ENCODE measurements at regions not wholly inside any gene's neighbourhood (a gene's known extent, or its start where the extent isn't known, plus 50 kb on each side); places are given as distances from the start of the nearest gene placed in this dataset.

DNA sequence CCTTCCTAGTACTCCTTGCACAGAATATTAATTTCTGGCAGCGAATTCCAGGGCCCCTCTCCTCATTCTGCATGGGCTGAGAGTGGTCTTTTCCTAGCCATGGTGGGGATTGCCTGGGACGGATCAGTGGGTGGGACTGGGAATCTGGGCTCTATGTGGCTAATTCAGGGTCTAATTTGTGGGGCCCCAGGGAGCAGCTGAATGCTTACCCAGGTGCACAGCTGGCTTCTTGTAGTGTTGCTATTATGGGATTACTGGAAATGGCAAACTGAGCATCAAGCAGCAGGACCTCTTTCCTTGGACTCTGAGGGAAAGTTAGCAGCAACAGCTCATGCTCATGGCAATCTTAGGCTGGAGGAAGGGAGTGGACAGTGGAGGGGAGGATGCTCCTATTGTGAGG is 187.1 kb upstream of the CACNA1E start:
- H3K4me1 ChIP-seq (ENCODE audit: control insufficient read depth in 1 of 2, insufficient read depth in 2 of 2, low read length in 2 of 2) = no peaks in the 10 kb centered on the region
- H3K9ac ChIP-seq (ENCODE audit: low read length) = no peak overlapping the region
- H3K14ac ChIP-seq (ENCODE audit: low read length) = no peak overlapping the region
- no CpG with 5 or more reads among the region's 2 CpGs for WGBS (ENCODE audit: extremely low coverage, insufficient coverage, insufficient read length)
- H4K8ac ChIP-seq (ENCODE audit: low read depth, low read length) = no peak overlapping the region
- H2BK120ac ChIP-seq (ENCODE audit: insufficient read depth, low read length, poor library complexity) = no peak overlapping the region
- H3K9me3 ChIP-seq (ENCODE audit: insufficient read depth, low read depth, low read length) = no peaks in the 10 kb centered on the region
- no peak overlapping the region for H2AFZ ChIP-seq (ENCODE audit: insufficient read depth, low read length, poor library complexity)
- H3K36me3 ChIP-seq (ENCODE audit: control insufficient read depth in 1 of 2, insufficient read depth in 2 of 2, low read length in 2 of 2) = no peaks in the 10 kb centered on the region
- H3K23ac ChIP-seq (ENCODE audit: low read length) = no peak overlapping the region
- no peak for DNase-seq
- no peak overlapping the region for H3K4ac ChIP-seq (ENCODE audit: low read depth, low read length)
- no peak overlapping the region for H4K91ac ChIP-seq (ENCODE audit: low read depth, low read length)
- H3K27ac ChIP-seq (ENCODE audit: low read depth, low read length) = no peak overlapping the region
- H3K27me3 ChIP-seq (ENCODE audit: insufficient read depth, low read length) = no peaks in the 10 kb centered on the region
- H2BK5ac ChIP-seq (ENCODE audit: low read depth, low read length, poor library complexity) = no peak overlapping the region
- no peak overlapping the region for H3K4me3 ChIP-seq (ENCODE audit: low read depth, low read length)
- no peak overlapping the region for H2BK12ac ChIP-seq (ENCODE audit: low read length)
- no peak overlapping the region for H3K4me2 ChIP-seq (ENCODE audit: low read length)
- H2AK5ac ChIP-seq (ENCODE audit: low read length) = no peak overlapping the region
- no peaks in the 10 kb centered on the region for H3K79me2 ChIP-seq (ENCODE audit: control insufficient read depth, insufficient read depth, low read length, poor library complexity)
- no peaks in the 10 kb centered on the region for H3K79me1 ChIP-seq (ENCODE audit: low read length)
- no peak overlapping the region for H3K18ac ChIP-seq (ENCODE audit: low read length)
- no peak overlapping the region for H4K12ac ChIP-seq (ENCODE audit: low read depth, low read length)

DNA sequence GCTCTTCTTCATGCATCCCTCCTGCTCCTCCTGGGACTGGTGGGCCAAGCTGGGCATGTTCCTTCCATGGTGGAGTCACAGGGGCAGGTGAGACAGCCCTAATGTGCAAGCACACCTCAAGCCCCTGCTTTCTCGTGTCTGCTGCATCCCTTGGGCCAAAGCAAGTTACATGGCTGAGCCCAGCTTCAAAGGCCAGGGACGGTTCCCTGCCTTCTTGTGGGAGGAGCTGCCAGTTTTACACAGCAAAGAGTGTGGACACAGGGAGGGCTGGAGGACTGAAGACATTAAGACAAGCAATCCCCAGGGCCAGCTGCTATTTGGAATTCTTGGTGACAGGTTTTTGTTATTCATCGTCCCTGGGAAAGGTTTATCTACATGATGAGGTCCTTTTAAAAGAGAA is 175.2 kb upstream of the CACNA1E start:
- Histone ChIP-seq H2BK12ac (ENCODE audit: low read length) (no peak overlapping the region), H2BK120ac (ENCODE audit: insufficient read depth, low read length, poor library complexity) (no peak overlapping the region), H2BK5ac (ENCODE audit: low read depth, low read length, poor library complexity) (no peak overlapping the region), H3K36me3 (ENCODE audit: control insufficient read depth in 1 of 2, insufficient read depth in 2 of 2, low read length in 2 of 2) (no peaks in the 10 kb centered on the region), H3K23ac (ENCODE audit: low read length) (no peak overlapping the region), H3K27ac (ENCODE audit: low read depth, low read length) (no peak overlapping the region), H3K9me3 (ENCODE audit: insufficient read depth, low read depth, low read length) (peaks cover 3% of the 10 kb centered on the region), H3K79me2 (ENCODE audit: control insufficient read depth, insufficient read depth, low read length, poor library complexity) (no peaks in the 10 kb centered on the region), H3K27me3 (ENCODE audit: insufficient read depth, low read length) (no peaks in the 10 kb centered on the region), H3K4me2 (ENCODE audit: low read length) (no peak overlapping the region), H4K91ac (ENCODE audit: low read depth, low read length) (no peak overlapping the region), H3K9ac (ENCODE audit: low read length) (peak overlapping the region; percentile 12), H3K4ac (ENCODE audit: low read depth, low read length) (no peak overlapping the region), H2AK5ac (ENCODE audit: low read length) (no peak overlapping the region), H2AFZ (ENCODE audit: insufficient read depth, low read length, poor library complexity) (no peak overlapping the region), H3K18ac (ENCODE audit: low read length) (no peak overlapping the region), H4K8ac (ENCODE audit: low read depth, low read length) (no peak overlapping the region), H3K4me3 (ENCODE audit: low read depth, low read length) (peak overlapping the region; percentile 30), H3K4me1 (ENCODE audit: control insufficient read depth in 1 of 2, insufficient read depth in 2 of 2, low read length in 2 of 2) (no peaks in the 10 kb centered on the region), H4K12ac (ENCODE audit: low read depth, low read length) (no peak overlapping the region), H3K14ac (ENCODE audit: low read length) (no peak overlapping the region), H3K79me1 (ENCODE audit: low read length) (no peaks in the 10 kb centered on the region)
- no peak for DNase-seq
- WGBS (ENCODE audit: extremely low coverage, insufficient coverage, insufficient read length) = no CpG with 5 or more reads among the region's 3 CpGs

DNA sequence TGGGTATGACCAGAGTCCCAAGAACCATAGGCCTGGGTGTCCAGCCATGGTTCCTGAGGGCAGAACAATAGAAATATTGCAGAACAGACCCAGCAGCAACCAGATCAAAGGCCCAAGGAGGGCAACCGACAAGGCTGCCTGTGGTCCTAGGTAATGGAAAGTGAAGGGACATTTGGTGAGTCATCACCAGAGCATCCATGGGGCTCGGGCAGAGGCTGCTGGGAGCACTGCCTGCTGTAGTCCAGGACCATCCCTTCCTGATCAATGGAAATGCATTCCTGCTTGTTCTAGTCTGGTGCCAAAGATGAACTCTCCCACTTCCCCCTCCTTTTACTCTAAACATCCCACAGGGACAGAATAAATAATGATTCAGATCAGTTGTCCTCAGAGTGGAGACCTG is 172.8 kb upstream of the CACNA1E start:
- H3K79me2 ChIP-seq (ENCODE audit: control insufficient read depth, insufficient read depth, low read length, poor library complexity) = no peaks in the 10 kb centered on the region
- no peak for DNase-seq
- H3K27me3 ChIP-seq (ENCODE audit: insufficient read depth, low read length) = peaks cover 6% of the 10 kb centered on the region
- no peak overlapping the region for H2AK5ac ChIP-seq (ENCODE audit: low read length)
- no peak overlapping the region for H4K12ac ChIP-seq (ENCODE audit: low read depth, low read length)
- H2BK12ac ChIP-seq (ENCODE audit: low read length) = no peak overlapping the region
- H3K9ac ChIP-seq (ENCODE audit: low read length) = no peak overlapping the region
- H3K18ac ChIP-seq (ENCODE audit: low read length) = no peak overlapping the region
- H3K4me2 ChIP-seq (ENCODE audit: low read length) = no peak overlapping the region
- peaks cover 3% of the 10 kb centered on the region for H3K9me3 ChIP-seq (ENCODE audit: insufficient read depth, low read depth, low read length)
- H3K4ac ChIP-seq (ENCODE audit: low read depth, low read length) = no peak overlapping the region
- no peak overlapping the region for H3K27ac ChIP-seq (ENCODE audit: low read depth, low read length)
- whole genome bisulfite sequencing (ENCODE audit: extremely low coverage, insufficient coverage, insufficient read length) = no CpG with 5 or more reads among the region's 2 CpGs
- no peak overlapping the region for H3K14ac ChIP-seq (ENCODE audit: low read length)
- no peak overlapping the region for H3K23ac ChIP-seq (ENCODE audit: low read length)
- H3K4me1 ChIP-seq (ENCODE audit: control insufficient read depth in 1 of 2, insufficient read depth in 2 of 2, low read length in 2 of 2) = no peaks in the 10 kb centered on the region
- no peak overlapping the region for H2AFZ ChIP-seq (ENCODE audit: insufficient read depth, low read length, poor library complexity)
- H2BK120ac ChIP-seq (ENCODE audit: insufficient read depth, low read length, poor library complexity) = no peak overlapping the region
- no peaks in the 10 kb centered on the region for H3K79me1 ChIP-seq (ENCODE audit: low read length)
- no peak overlapping the region for H2BK5ac ChIP-seq (ENCODE audit: low read depth, low read length, poor library complexity)
- no peak overlapping the region for H4K8ac ChIP-seq (ENCODE audit: low read depth, low read length)
- no peak overlapping the region for H4K91ac ChIP-seq (ENCODE audit: low read depth, low read length)
- H3K4me3 ChIP-seq (ENCODE audit: low read depth, low read length) = no peak overlapping the region
- H3K36me3 ChIP-seq (ENCODE audit: control insufficient read depth in 1 of 2, insufficient read depth in 2 of 2, low read length in 2 of 2) = no peaks in the 10 kb centered on the region

DNA sequence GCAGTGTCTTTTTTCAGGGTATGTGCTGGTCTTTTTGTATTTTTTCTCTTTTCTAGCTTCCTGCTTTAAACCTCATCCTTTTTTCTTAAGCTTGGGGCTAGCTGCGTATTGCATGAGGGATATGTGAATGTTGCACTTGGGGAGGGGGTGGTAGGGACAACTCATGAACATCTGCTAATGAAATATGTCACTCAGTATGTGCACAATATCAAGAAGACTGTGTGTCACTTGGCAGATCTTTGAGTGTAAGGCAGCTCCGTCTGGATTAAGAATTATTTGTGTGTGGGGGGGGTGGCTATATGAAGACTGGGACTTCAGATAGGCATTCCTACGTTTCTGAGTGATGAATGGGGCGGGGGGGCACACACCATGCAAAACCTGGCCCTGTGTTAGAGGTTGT is 170.4 kb upstream of the CACNA1E start:
- no peak overlapping the region for H4K91ac ChIP-seq (ENCODE audit: low read depth, low read length)
- DNase-seq = no peak
- no peak overlapping the region for H4K12ac ChIP-seq (ENCODE audit: low read depth, low read length)
- no peak overlapping the region for H2AK5ac ChIP-seq (ENCODE audit: low read length)
- H3K14ac ChIP-seq (ENCODE audit: low read length) = no peak overlapping the region
- no peak overlapping the region for H2BK5ac ChIP-seq (ENCODE audit: low read depth, low read length, poor library complexity)
- no peaks in the 10 kb centered on the region for H3K79me2 ChIP-seq (ENCODE audit: control insufficient read depth, insufficient read depth, low read length, poor library complexity)
- no peak overlapping the region for H3K9ac ChIP-seq (ENCODE audit: low read length)
- H3K4ac ChIP-seq (ENCODE audit: low read depth, low read length) = no peak overlapping the region
- H3K27ac ChIP-seq (ENCODE audit: low read depth, low read length) = no peak overlapping the region
- WGBS (ENCODE audit: extremely low coverage, insufficient coverage, insufficient read length) = no CpG with 5 or more reads among the region's 4 CpGs
- H3K79me1 ChIP-seq (ENCODE audit: low read length) = no peaks in the 10 kb centered on the region
- peaks cover 24% of the 10 kb centered on the region for H3K27me3 ChIP-seq (ENCODE audit: insufficient read depth, low read length)
- H3K4me2 ChIP-seq (ENCODE audit: low read length) = no peak overlapping the region
- no peak overlapping the region for H4K8ac ChIP-seq (ENCODE audit: low read depth, low read length)
- H2AFZ ChIP-seq (ENCODE audit: insufficient read depth, low read length, poor library complexity) = no peak overlapping the region
- H2BK120ac ChIP-seq (ENCODE audit: insufficient read depth, low read length, poor library complexity) = no peak overlapping the region
- H2BK12ac ChIP-seq (ENCODE audit: low read length) = no peak overlapping the region
- H3K4me1 ChIP-seq (ENCODE audit: control insufficient read depth in 1 of 2, insufficient read depth in 2 of 2, low read length in 2 of 2) = peaks cover 0 to under 1% of the 10 kb centered on the region in 2 experiments
- peaks cover 3% of the 10 kb centered on the region for H3K9me3 ChIP-seq (ENCODE audit: insufficient read depth, low read depth, low read length)
- no peak overlapping the region for H3K18ac ChIP-seq (ENCODE audit: low read length)
- H3K23ac ChIP-seq (ENCODE audit: low read length) = no peak overlapping the region
- H3K36me3 ChIP-seq (ENCODE audit: control insufficient read depth in 1 of 2, insufficient read depth in 2 of 2, low read length in 2 of 2) = no peaks in the 10 kb centered on the region
- H3K4me3 ChIP-seq (ENCODE audit: low read depth, low read length) = no peak overlapping the region

Data from trophoblast cell (in vitro differentiated cells and primary cell).